MM.1S (cell line): ENCODE measurements at regions not wholly inside any gene's neighbourhood (a gene's known extent, or its start where the extent isn't known, plus 50 kb on each side); places are given as distances from the start of the nearest gene placed in this dataset.
"Not testable (repeated sequence)": the region's sequence is repeated elsewhere in the genome, so short reads cannot be mapped to it uniquely, and the experiment has no call there.

Experiments used
- DNase-seq: peaks from one replicate; pipeline ENCODE4 v3.0.0-alpha.2; 2015
- H2AFZ ChIP-seq: fragments of 300-600 bp; sonication (generic); 2 replicates; pipeline ENCODE4 v1.6.0; 2016; ENCODE audit warnings: antibody characterized with exemption, low read length
- H3F3A ChIP-seq: fragments of 300-600 bp; sonication (generic); 2 replicates; pipeline ENCODE4 v1.6.1; 2016; ENCODE audit warnings: mild to moderate bottlenecking, antibody characterized with exemption, low read length, moderate library complexity, mixed read lengths; ENCODE audit not compliant: insufficient read depth
- H3K27ac ChIP-seq: fragments of 300-600 bp; sonication (generic); 2 replicates; pipeline ENCODE4 v1.5.1; 2016; ENCODE audit warnings: mild to moderate bottlenecking, low read length
- H3K27me3 ChIP-seq: fragments of 300-600 bp; sonication (generic); replicated peaks from 2 replicates; pipeline ENCODE4 v1.6.0; 2016; ENCODE audit warnings: low read length; ENCODE audit not compliant: insufficient read depth
- H3K36me3 ChIP-seq: fragments of 300-600 bp; sonication (generic); replicated peaks from 2 replicates; pipeline ENCODE4 v1.6.1; 2016; ENCODE audit warnings: mild to moderate bottlenecking, low read length, mixed read lengths; ENCODE audit not compliant: insufficient read depth
- H3K4me1 ChIP-seq: fragments of 300-600 bp; sonication (generic); 2 replicates; pipeline ENCODE4 v1.6.1; 2016; ENCODE audit warnings: low read length, mixed read lengths
- H3K4me2 ChIP-seq: fragments of 300-600 bp; sonication (generic); 2 replicates; pipeline ENCODE4 v1.6.0; 2016; ENCODE audit warnings: low read depth, low read length
- H3K4me3 ChIP-seq: fragments of 300-600 bp; sonication (generic); 2 replicates; pipeline ENCODE4 v1.5.1; 2016; ENCODE audit warnings: low read length, mixed read lengths
- H3K79me2 ChIP-seq: fragments of 300-600 bp; sonication (generic); 2 replicates; pipeline ENCODE4 v1.6.1; 2016; ENCODE audit warnings: mixed run types, low read length, mixed read lengths
- H3K9ac ChIP-seq: fragments of 300-600 bp; sonication (generic); 2 replicates; pipeline ENCODE4 v1.6.1; 2016; ENCODE audit warnings: low read length, mixed read lengths
- H3K9me2 ChIP-seq: fragments of 300-600 bp; sonication (generic); replicated peaks from 2 replicates; pipeline ENCODE4 v1.6.1; 2016; ENCODE audit warnings: mild to moderate bottlenecking, low read length, mixed read lengths; ENCODE audit not compliant: insufficient read depth
- H3K9me3 ChIP-seq: fragments of 300-600 bp; sonication (generic); replicated peaks from 2 replicates; pipeline ENCODE4 v1.6.1; 2016; ENCODE audit warnings: mild to moderate bottlenecking, low read length, mixed read lengths; ENCODE audit not compliant: insufficient read depth
- H4K20me1 ChIP-seq: fragments of 300-600 bp; sonication (generic); 2 replicates; pipeline ENCODE4 v1.6.1; 2016; ENCODE audit warnings: mild to moderate bottlenecking, low read length, moderate library complexity, mixed read lengths; ENCODE audit not compliant: insufficient read depth
- EZH2 ChIP-seq: fragments of 300-600 bp; sonication (generic); optimal IDR thresholded peaks from 2 replicates; pipeline ENCODE3; 2017; ENCODE audit warnings: low read depth, mild to moderate bottlenecking, antibody characterized with exemption, low read length, mixed read lengths
- EZH2phosphoT487 ChIP-seq: fragments of 300-600 bp; sonication (generic); IDR thresholded peaks from 2 replicates; pipeline ENCODE4 v1.6.1; 2018; ENCODE audit warnings: antibody characterized with exemption, low read length
- TF ChIP-seq, protein P1 (sequence below): fragments of 300-600 bp; sonication (generic); IDR thresholded peaks from 2 replicates; pipeline ENCODE4 v1.5.1; 2016; ENCODE audit warnings: antibody characterized with exemption, low read length, mixed read lengths

DNA sequence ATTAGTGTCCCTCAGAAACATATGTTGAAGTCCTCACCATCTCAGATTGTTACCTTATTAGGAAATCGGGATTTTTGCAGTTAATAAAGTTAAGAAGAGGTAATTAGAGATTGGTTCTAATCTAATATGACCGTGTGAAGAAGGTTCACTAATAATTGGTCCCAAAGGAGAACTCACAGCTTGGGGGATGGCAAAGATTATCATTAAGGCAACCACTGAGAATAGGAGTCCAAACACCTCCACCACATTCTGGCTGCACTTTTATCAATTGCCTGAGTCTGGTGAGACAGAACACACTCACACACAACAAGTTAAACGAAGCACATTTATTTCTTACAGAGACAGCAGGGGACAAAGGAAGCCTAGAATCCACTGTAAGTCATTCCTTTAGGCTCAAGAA, 94.9 kb upstream of the PRDM9 start:
- Histone ChIP-seq H3K9me3 (no peaks in the 10 kb centered on the region), H3K9ac (no peak overlapping the region), H3K79me2 (no peaks in the 10 kb centered on the region), H4K20me1 (no peaks in the 10 kb centered on the region), H3K4me2 (no peak overlapping the region), H2AFZ (no peak overlapping the region), H3F3A (no peaks in the 10 kb centered on the region), H3K27ac (no peak overlapping the region), H3K4me3 (no peak overlapping the region), H3K9me2 (no peaks in the 10 kb centered on the region), H3K27me3 (no peaks in the 10 kb centered on the region), H3K4me1 (no peaks in the 10 kb centered on the region), H3K36me3 (no peaks in the 10 kb centered on the region)
- TF ChIP-seq EZH2phosphoT487 (no peak), EZH2 (no peak)
- TF ChIP-seq, protein P1, sequence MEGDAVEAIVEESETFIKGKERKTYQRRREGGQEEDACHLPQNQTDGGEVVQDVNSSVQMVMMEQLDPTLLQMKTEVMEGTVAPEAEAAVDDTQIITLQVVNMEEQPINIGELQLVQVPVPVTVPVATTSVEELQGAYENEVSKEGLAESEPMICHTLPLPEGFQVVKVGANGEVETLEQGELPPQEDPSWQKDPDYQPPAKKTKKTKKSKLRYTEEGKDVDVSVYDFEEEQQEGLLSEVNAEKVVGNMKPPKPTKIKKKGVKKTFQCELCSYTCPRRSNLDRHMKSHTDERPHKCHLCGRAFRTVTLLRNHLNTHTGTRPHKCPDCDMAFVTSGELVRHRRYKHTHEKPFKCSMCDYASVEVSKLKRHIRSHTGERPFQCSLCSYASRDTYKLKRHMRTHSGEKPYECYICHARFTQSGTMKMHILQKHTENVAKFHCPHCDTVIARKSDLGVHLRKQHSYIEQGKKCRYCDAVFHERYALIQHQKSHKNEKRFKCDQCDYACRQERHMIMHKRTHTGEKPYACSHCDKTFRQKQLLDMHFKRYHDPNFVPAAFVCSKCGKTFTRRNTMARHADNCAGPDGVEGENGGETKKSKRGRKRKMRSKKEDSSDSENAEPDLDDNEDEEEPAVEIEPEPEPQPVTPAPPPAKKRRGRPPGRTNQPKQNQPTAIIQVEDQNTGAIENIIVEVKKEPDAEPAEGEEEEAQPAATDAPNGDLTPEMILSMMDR, result no peak
- DNase-seq, result no peak

DNA sequence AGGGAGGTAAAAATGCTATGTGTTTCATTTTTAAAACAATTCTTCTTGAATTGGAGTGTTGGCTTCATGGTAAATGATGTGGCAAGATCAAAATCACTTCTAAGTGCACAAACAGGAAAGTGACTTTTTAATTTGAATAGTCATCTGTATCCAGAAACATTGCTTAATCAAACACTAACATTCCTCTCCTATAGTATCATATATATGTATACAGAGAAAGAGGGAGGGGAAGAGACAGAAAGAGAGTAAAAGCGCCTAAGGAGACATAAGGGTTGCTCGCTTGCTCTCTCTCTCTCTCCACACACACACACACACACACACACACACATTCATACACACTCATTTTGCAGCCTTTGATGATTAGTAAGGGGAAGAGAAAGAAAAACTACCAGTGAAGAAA, 95.4 kb upstream of the PRDM9 start:
- no peaks in the 10 kb centered on the region for H3K4me1 ChIP-seq
- no peaks in the 10 kb centered on the region for H3K79me2 ChIP-seq
- H3K4me2 ChIP-seq, result no peak overlapping the region
- H3K36me3 ChIP-seq, result no peaks in the 10 kb centered on the region
- H3K9me3 ChIP-seq, result no peaks in the 10 kb centered on the region
- H2AFZ ChIP-seq, result no peak overlapping the region
- no peaks in the 10 kb centered on the region for H3K27me3 ChIP-seq
- no peak overlapping the region for H3K4me3 ChIP-seq
- no peak overlapping the region for H3K9ac ChIP-seq
- H4K20me1 ChIP-seq, result no peaks in the 10 kb centered on the region
- no peaks in the 10 kb centered on the region for H3F3A ChIP-seq
- TF ChIP-seq EZH2phosphoT487 (no peak), EZH2 (no peak)
- TF ChIP-seq, protein P1, result no peak
- no peak overlapping the region for H3K27ac ChIP-seq
- DNase-seq, result no peak
- no peaks in the 10 kb centered on the region for H3K9me2 ChIP-seq

DNA sequence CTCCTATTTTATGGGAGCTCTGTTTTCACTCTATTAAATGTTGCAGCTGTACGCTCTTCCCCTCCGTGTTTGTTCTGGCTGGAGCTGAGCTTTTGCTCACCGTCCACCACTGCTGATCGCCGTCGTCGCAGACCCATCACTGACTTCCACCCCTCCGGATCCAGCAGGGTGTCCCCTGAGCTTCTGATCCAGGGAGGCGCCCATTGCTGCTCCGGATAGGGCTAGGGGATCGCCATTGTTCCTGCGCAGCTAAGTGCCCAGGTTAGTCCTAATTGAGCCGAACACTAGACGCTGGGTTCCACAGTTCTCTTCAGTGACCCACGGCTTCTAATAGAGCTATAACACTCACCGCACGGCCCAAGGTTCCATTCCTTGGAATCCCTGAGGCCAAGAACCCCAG, 96.2 kb upstream of the PRDM9 start:
- Histone ChIP-seq H2AFZ (no peak overlapping the region), H3K36me3 (no peaks in the 10 kb centered on the region), H3K9me2 (no peaks in the 10 kb centered on the region), H3K79me2 (no peaks in the 10 kb centered on the region), H3K27me3 (no peaks in the 10 kb centered on the region), H3K27ac (no peak overlapping the region), H3K4me1 (no peaks in the 10 kb centered on the region), H4K20me1 (no peaks in the 10 kb centered on the region), H3F3A (no peaks in the 10 kb centered on the region), H3K9me3 (no peaks in the 10 kb centered on the region), H3K4me3 (no peak overlapping the region), H3K4me2 (no peak overlapping the region), H3K9ac (no peak overlapping the region)
- TF ChIP-seq EZH2phosphoT487 (no peak), EZH2 (no peak)
- TF ChIP-seq, protein P1, result no peak
- DNase-seq, result no peak

DNA sequence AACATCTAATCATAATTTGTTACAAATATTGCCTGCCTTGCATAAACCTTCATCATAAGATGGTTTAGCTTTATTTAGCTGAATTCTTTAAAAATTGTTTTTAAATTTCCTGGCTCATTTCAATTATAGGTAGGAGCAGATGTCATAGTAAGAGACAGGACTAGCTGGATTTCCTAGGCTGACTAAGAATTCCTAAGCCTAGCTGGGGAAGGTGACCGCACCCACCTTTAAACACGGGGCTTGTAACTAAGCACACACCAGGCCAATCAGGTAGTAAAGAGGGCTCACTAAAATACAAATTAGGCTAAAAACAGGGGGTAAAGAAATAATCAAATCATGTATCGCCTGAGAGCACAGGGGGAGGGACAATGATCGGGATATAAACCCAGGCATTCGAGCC, 96.6 kb upstream of the PRDM9 start:
- H4K20me1 ChIP-seq, H3K9me2 ChIP-seq, H3K4me1 ChIP-seq, H3K36me3 ChIP-seq, H3K9me3 ChIP-seq, H3K9ac ChIP-seq, H3K4me3 ChIP-seq, H2AFZ ChIP-seq, H3K27me3 ChIP-seq, H3F3A ChIP-seq, H3K4me2 ChIP-seq, H3K27ac ChIP-seq, H3K79me2 ChIP-seq, DNase-seq: not testable (repeated sequence)
